ENCODE measurements at regions not wholly inside any gene's neighbourhood (a gene's known extent, or its start where the extent isn't known, plus 50 kb on each side); places are given as distances from the start of the nearest gene placed in this dataset.

GRCh38 chr7:41205600-41205999 is 497.3 kb downstream of the INHBA start:
- H3K27ac ChIP-seq (ENCODE audit: insufficient read depth, low read depth, low read length, poor library complexity, severe bottlenecking), result no peak overlapping the region
- H3K27me3 ChIP-seq (ENCODE audit: control insufficient read depth, insufficient read depth, low read length, poor library complexity, severe bottlenecking), result no peaks in the 10 kb centered on the region
- H3K4me3 ChIP-seq (ENCODE audit: insufficient read depth, low read depth, low read length), result no peak overlapping the region
- WGBS, 2 experiments, result 70 to 79% methylated on average over 2 of the region's 2 CpGs
- H3K4me1 ChIP-seq (ENCODE audit: control insufficient read depth, insufficient read depth, low read length), result no peaks in the 10 kb centered on the region
- H3K9me3 ChIP-seq (ENCODE audit: control insufficient read depth, low read length), result no peaks in the 10 kb centered on the region
- H3K36me3 ChIP-seq (ENCODE audit: control insufficient read depth, insufficient read depth, low read length), result no peaks in the 10 kb centered on the region

DNA sequence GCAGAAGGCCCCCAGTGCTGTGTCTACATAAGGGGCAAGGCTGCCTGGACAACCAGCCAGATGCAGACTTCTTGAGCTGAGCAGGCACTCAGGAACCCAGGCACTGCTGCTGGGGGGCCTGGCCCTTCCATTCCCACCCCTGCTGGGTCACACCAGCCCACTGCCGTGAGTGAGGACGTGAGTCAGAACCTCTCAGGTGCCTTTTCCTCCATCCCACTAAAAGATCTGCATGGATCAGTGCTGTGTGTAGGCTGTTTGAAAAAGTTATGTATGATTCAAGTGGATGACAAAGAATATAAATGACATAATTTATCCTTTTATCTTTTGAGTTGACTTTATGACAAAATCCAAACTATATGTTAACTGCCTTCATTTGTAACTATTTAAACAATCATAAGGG is 499.3 kb downstream of the INHBA start:
- WGBS, 2 experiments, result 88% methylated on average over 2 of the region's 2 CpGs; no CpG with 5 or more reads in 1 of the 2 experiments

GRCh38 chr7:41201021-41201420 is 501.9 kb downstream of the INHBA start:
- Histone ChIP-seq H3K27ac (ENCODE audit: insufficient read depth, low read depth, low read length, poor library complexity, severe bottlenecking) (no peak overlapping the region), H3K4me3 (ENCODE audit: insufficient read depth, low read depth, low read length) (no peak overlapping the region), H3K36me3 (ENCODE audit: control insufficient read depth, insufficient read depth, low read length) (no peaks in the 10 kb centered on the region), H3K9me3 (ENCODE audit: control insufficient read depth, low read length) (no peaks in the 10 kb centered on the region), H3K27me3 (ENCODE audit: control insufficient read depth, insufficient read depth, low read length, poor library complexity, severe bottlenecking) (no peaks in the 10 kb centered on the region), H3K4me1 (ENCODE audit: control insufficient read depth, insufficient read depth, low read length) (no peaks in the 10 kb centered on the region)
- WGBS, 2 experiments, result 94 to 100% methylated on average over 3 of the region's 3 CpGs

More for the DNA sequence above, 499.3 kb downstream of the INHBA start:
- Histone ChIP-seq H3K4me1 (ENCODE audit: control insufficient read depth, insufficient read depth, low read length) (no peaks in the 10 kb centered on the region), H3K27me3 (ENCODE audit: control insufficient read depth, insufficient read depth, low read length, poor library complexity, severe bottlenecking) (no peaks in the 10 kb centered on the region), H3K27ac (ENCODE audit: insufficient read depth, low read depth, low read length, poor library complexity, severe bottlenecking) (no peak overlapping the region), H3K4me3 (ENCODE audit: insufficient read depth, low read depth, low read length) (no peak overlapping the region), H3K9me3 (ENCODE audit: control insufficient read depth, low read length) (no peaks in the 10 kb centered on the region), H3K36me3 (ENCODE audit: control insufficient read depth, insufficient read depth, low read length) (no peaks in the 10 kb centered on the region)

GRCh38 chr7:41199136-41199535 is 503.8 kb downstream of the INHBA start:
- H3K27ac ChIP-seq (ENCODE audit: insufficient read depth, low read depth, low read length, poor library complexity, severe bottlenecking), result no peak overlapping the region
- H3K27me3 ChIP-seq (ENCODE audit: control insufficient read depth, insufficient read depth, low read length, poor library complexity, severe bottlenecking), result no peaks in the 10 kb centered on the region
- H3K4me3 ChIP-seq (ENCODE audit: insufficient read depth, low read depth, low read length), result no peak overlapping the region
- H3K9me3 ChIP-seq (ENCODE audit: control insufficient read depth, low read length), result no peaks in the 10 kb centered on the region
- H3K4me1 ChIP-seq (ENCODE audit: control insufficient read depth, insufficient read depth, low read length), result no peaks in the 10 kb centered on the region
- H3K36me3 ChIP-seq (ENCODE audit: control insufficient read depth, insufficient read depth, low read length), result no peaks in the 10 kb centered on the region
- WGBS, 2 experiments, result 92 to 100% methylated on average over 3 of the region's 3 CpGs

DNA sequence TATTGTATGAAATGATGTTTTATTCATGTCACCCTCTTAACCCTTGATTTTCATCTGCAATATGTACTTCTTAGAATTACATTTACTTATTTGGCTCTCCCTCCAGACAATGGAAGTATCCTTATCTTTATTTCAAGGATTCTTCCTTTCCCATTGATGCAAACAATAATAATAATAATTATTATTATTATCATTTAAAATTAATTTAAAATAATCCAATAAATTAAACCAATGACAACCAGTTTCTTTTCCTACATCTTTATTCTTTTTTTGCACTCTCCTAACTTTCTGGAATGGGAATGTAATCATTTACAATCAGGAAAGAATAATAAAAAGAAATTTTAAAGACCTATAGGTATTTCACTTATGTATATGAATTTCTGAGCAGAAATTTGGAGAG is 504.4 kb downstream of the INHBA start:
- no peaks in the 10 kb centered on the region for H3K27me3 ChIP-seq (ENCODE audit: control insufficient read depth, insufficient read depth, low read length, poor library complexity, severe bottlenecking)
- H3K9me3 ChIP-seq (ENCODE audit: control insufficient read depth, low read length), result no peaks in the 10 kb centered on the region
- no peak overlapping the region for H3K27ac ChIP-seq (ENCODE audit: insufficient read depth, low read depth, low read length, poor library complexity, severe bottlenecking)
- no peak overlapping the region for H3K4me3 ChIP-seq (ENCODE audit: insufficient read depth, low read depth, low read length)
- no peaks in the 10 kb centered on the region for H3K36me3 ChIP-seq (ENCODE audit: control insufficient read depth, insufficient read depth, low read length)
- H3K4me1 ChIP-seq (ENCODE audit: control insufficient read depth, insufficient read depth, low read length), result no peaks in the 10 kb centered on the region

DNA sequence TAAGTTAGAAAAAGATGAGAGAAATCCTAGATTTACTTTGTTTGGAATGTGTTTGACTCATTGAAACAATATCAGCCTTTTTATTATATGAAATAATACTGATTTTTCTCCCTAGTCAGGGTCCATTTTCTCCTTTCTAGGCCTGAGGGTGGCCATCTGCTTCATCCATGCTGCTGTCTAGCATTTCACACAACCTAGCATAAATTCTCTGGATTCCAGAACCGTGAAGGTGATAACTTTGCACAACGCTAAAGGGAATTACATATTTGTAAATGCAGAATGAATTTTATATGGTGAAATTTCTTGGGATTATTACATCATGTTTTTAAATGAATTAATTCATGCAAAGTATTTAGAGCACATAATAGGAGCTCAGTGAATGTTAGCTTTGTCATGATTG is 505.1 kb downstream of the INHBA start:
- Histone ChIP-seq H3K27me3 (ENCODE audit: control insufficient read depth, insufficient read depth, low read length, poor library complexity, severe bottlenecking) (no peaks in the 10 kb centered on the region), H3K27ac (ENCODE audit: insufficient read depth, low read depth, low read length, poor library complexity, severe bottlenecking) (no peak overlapping the region), H3K4me1 (ENCODE audit: control insufficient read depth, insufficient read depth, low read length) (no peaks in the 10 kb centered on the region), H3K36me3 (ENCODE audit: control insufficient read depth, insufficient read depth, low read length) (no peaks in the 10 kb centered on the region), H3K9me3 (ENCODE audit: control insufficient read depth, low read length) (no peaks in the 10 kb centered on the region), H3K4me3 (ENCODE audit: insufficient read depth, low read depth, low read length) (no peak overlapping the region)
- WGBS, 2 experiments, result 100% methylated on average over 1 of the region's 2 CpGs; no CpG with 5 or more reads in 1 of the 2 experiments

- Histone ChIP-seq H3K4me3 (ENCODE audit: insufficient read depth, low read depth, low read length) (no peak overlapping the region), H3K36me3 (ENCODE audit: control insufficient read depth, insufficient read depth, low read length) (no peaks in the 10 kb centered on the region), H3K9me3 (ENCODE audit: control insufficient read depth, low read length) (no peaks in the 10 kb centered on the region), H3K4me1 (ENCODE audit: control insufficient read depth, insufficient read depth, low read length) (no peaks in the 10 kb centered on the region), H3K27ac (ENCODE audit: insufficient read depth, low read depth, low read length, poor library complexity, severe bottlenecking) (no peak overlapping the region), H3K27me3 (ENCODE audit: control insufficient read depth, insufficient read depth, low read length, poor library complexity, severe bottlenecking) (no peaks in the 10 kb centered on the region)
- WGBS, 2 experiments, result 94 to 100% methylated on average over 6 of the region's 6 CpGs
Measured at GRCh38 chr7:41193738-41194282, 509.1 kb downstream of the INHBA start.

DNA sequence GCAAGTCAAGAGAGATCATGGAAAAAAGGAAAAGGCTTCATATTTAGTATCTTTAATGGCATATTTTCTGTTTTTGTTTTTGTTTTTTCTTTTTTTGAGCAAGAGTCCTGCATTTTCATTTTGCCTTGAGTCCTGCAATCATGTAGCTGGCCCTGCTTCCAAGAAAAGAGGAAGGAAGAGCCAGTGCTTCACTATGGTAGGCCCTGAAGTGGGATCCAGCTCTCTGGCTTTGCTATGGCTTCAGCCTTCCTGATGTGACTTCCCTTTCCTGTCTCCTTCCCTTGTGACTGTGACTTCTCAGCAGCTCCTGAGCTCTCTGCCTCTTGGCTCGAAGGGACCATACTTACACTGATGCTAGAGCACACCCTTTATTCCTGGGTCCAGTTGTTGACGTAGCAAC is 512.3 kb downstream of the INHBA start:
- H3K9me3 ChIP-seq (ENCODE audit: control insufficient read depth, low read length), result no peaks in the 10 kb centered on the region
- H3K36me3 ChIP-seq (ENCODE audit: control insufficient read depth, insufficient read depth, low read length), result no peaks in the 10 kb centered on the region
- H3K4me1 ChIP-seq (ENCODE audit: control insufficient read depth, insufficient read depth, low read length), result no peaks in the 10 kb centered on the region
- H3K27ac ChIP-seq (ENCODE audit: insufficient read depth, low read depth, low read length, poor library complexity, severe bottlenecking), result no peak overlapping the region
- 36 to 62% methylated on average over 1 to 2 of the region's 2 CpGs for WGBS, 2 experiments
- no peak overlapping the region for H3K4me3 ChIP-seq (ENCODE audit: insufficient read depth, low read depth, low read length)
- H3K27me3 ChIP-seq (ENCODE audit: control insufficient read depth, insufficient read depth, low read length, poor library complexity, severe bottlenecking), result no peaks in the 10 kb centered on the region

- Histone ChIP-seq H3K4me3 (ENCODE audit: insufficient read depth, low read depth, low read length) (no peak overlapping the region), H3K36me3 (ENCODE audit: control insufficient read depth, insufficient read depth, low read length) (no peaks in the 10 kb centered on the region), H3K27me3 (ENCODE audit: control insufficient read depth, insufficient read depth, low read length, poor library complexity, severe bottlenecking) (no peaks in the 10 kb centered on the region), H3K4me1 (ENCODE audit: control insufficient read depth, insufficient read depth, low read length) (no peaks in the 10 kb centered on the region), H3K9me3 (ENCODE audit: control insufficient read depth, low read length) (no peaks in the 10 kb centered on the region), H3K27ac (ENCODE audit: insufficient read depth, low read depth, low read length, poor library complexity, severe bottlenecking) (no peak overlapping the region)
- 91 to 100% methylated on average over 2 of the region's 2 CpGs for WGBS, 2 experiments
Measured at GRCh38 chr7:41189866-41190265, 513.0 kb downstream of the INHBA start.

GRCh38 chr7:41188163-41189130 is 514.4 kb downstream of the INHBA start:
- H3K27ac ChIP-seq (ENCODE audit: insufficient read depth, low read depth, low read length, poor library complexity, severe bottlenecking), result no peak overlapping the region
- no peak overlapping the region for H3K4me3 ChIP-seq (ENCODE audit: insufficient read depth, low read depth, low read length)
- H3K27me3 ChIP-seq (ENCODE audit: control insufficient read depth, insufficient read depth, low read length, poor library complexity, severe bottlenecking), result no peaks in the 10 kb centered on the region
- no peaks in the 10 kb centered on the region for H3K36me3 ChIP-seq (ENCODE audit: control insufficient read depth, insufficient read depth, low read length)
- WGBS, 2 experiments, result 87 to 90% methylated on average over 6 to 7 of the region's 8 CpGs
- H3K4me1 ChIP-seq (ENCODE audit: control insufficient read depth, insufficient read depth, low read length), result no peaks in the 10 kb centered on the region
- no peaks in the 10 kb centered on the region for H3K9me3 ChIP-seq (ENCODE audit: control insufficient read depth, low read length)
